Suprapubic skin (tissue), 4 donors: ENCODE measurements at regions not wholly inside any gene's neighbourhood (a gene's known extent, or its start where the extent isn't known, plus 50 kb on each side); places are given as distances from the start of the nearest gene placed in this dataset.
"Not testable (repeated sequence)": the region's sequence is repeated elsewhere in the genome, so short reads cannot be mapped to it uniquely, and the experiment has no call there.

Experiments used
- DNase-seq, 2 donors: peaks; one replicate each; pipeline ENCODE4 v3.0.0-alpha.2; 2019; ENCODE audit warnings: low spot score in 2 of 2
- H3K27ac ChIP-seq: fragments of 200-600 bp; sonication (generic); one replicate; pipeline ENCODE4 v1.5.1; 2019
- H3K27me3 ChIP-seq: fragments of 200-600 bp; sonication (generic); one replicate; pipeline ENCODE4 v1.5.1; 2019
- H3K36me3 ChIP-seq: fragments of 200-600 bp; sonication (generic); one replicate; pipeline ENCODE4 v1.5.1; 2019
- H3K4me1 ChIP-seq: fragments of 200-600 bp; sonication (generic); one replicate; pipeline ENCODE4 v1.5.1; 2019
- H3K4me3 ChIP-seq: fragments of 200-600 bp; sonication (generic); one replicate; pipeline ENCODE4 v1.5.1; 2019; ENCODE audit warnings: mild to moderate bottlenecking
- H3K9me3 ChIP-seq: fragments of 200-600 bp; sonication (generic); one replicate; pipeline ENCODE4 v1.5.1; 2019
- EP300 ChIP-seq: sonication (generic); formaldehyde crosslinking; IDR thresholded peaks from one replicate; pipeline ENCODE4 v1.6.1; 2017; ENCODE audit warnings: antibody characterized with exemption
- POLR2A ChIP-seq, 2 donors: fragments of 450-650 bp; IDR thresholded peaks; one replicate each; pipeline ENCODE4 v1.6.1; 2017; ENCODE audit warnings: antibody characterized with exemption in 2 of 2, mild to moderate bottlenecking in 2 of 2, moderate library complexity in 2 of 2
- POLR2AphosphoS5 ChIP-seq, 3 donors: sonication (generic); formaldehyde crosslinking; IDR thresholded peaks; one replicate each; pipeline ENCODE4 v1.6.1; 2017; ENCODE audit warnings: antibody characterized with exemption in 3 of 3
- WGBS: methylation state at CpG from one replicate; pipeline ENCODE4 v1.1.5; 2018; 5-methylcytosine and 5-hydroxymethylcytosine counted together
- TF ChIP-seq, protein P1 (sequence below), 2 donors: fragments of 200-600 bp in 1 of 2; fragments of 450-650 bp in 1 of 2; sonication (generic) in 1 of 2; IDR thresholded peaks; one replicate each; pipeline ENCODE4 v1.5.1; 2016 to 2019; ENCODE audit warnings: antibody characterized with exemption in 2 of 2, mild to moderate bottlenecking in 1 of 2, moderate library complexity in 1 of 2

DNA sequence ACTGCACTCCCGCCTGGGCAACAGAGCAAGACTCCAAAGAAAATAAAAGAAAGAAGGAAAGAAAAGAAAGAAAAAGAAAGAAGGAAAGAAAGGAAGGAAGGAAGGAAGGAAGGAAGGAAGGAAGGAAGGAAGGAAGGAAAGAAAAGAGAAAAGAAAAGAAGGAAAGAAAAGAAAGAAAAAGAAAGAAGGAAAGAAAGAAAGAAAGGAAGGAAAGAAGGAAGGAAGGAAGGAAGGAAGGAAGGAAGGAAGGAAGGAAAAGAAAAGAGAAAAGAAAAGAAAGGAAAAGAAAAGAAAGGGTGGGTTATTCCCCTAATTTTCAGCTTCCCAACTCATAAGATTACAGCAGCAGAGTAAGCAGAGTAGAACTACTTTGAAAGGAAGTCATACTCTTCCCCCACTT, 64.4 kb downstream of the TMEM200C start:
- not testable (repeated sequence) for H3K4me1 ChIP-seq, H3K27me3 ChIP-seq, H3K36me3 ChIP-seq, H3K9me3 ChIP-seq, H3K4me3 ChIP-seq, DNase-seq, H3K27ac ChIP-seq
- 100% methylated on average over 1 of the region's 1 CpG for WGBS

DNA sequence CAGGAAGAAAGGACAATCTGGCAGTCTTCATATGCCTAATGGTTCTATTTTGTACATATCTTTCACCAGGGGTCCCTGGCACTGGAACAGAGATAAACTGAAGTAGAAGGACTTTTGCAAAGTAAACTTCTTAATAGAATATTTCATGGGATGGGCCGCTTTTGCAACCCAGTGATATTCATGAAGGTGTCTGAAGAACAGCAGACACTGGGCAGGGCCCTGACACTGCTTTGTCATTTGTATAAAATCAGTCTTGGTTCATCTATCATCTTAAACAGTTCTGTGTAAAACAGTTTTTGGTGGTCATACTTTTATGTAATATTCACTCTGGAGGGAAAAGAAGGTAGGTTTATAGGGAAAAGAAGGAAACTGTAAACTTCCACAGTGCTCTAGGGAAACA, 66.4 kb downstream of the TMEM200C start:
- H3K36me3 ChIP-seq: no peaks in the 10 kb centered on the region
- DNase-seq: no peak
- H3K4me3 ChIP-seq: no peak overlapping the region
- no peaks in the 10 kb centered on the region for H3K9me3 ChIP-seq
- H3K27ac ChIP-seq: no peak overlapping the region
- TF ChIP-seq EP300: no peak
- TF ChIP-seq, protein P1, sequence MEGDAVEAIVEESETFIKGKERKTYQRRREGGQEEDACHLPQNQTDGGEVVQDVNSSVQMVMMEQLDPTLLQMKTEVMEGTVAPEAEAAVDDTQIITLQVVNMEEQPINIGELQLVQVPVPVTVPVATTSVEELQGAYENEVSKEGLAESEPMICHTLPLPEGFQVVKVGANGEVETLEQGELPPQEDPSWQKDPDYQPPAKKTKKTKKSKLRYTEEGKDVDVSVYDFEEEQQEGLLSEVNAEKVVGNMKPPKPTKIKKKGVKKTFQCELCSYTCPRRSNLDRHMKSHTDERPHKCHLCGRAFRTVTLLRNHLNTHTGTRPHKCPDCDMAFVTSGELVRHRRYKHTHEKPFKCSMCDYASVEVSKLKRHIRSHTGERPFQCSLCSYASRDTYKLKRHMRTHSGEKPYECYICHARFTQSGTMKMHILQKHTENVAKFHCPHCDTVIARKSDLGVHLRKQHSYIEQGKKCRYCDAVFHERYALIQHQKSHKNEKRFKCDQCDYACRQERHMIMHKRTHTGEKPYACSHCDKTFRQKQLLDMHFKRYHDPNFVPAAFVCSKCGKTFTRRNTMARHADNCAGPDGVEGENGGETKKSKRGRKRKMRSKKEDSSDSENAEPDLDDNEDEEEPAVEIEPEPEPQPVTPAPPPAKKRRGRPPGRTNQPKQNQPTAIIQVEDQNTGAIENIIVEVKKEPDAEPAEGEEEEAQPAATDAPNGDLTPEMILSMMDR (IDR thresholded peaks at IDR 0.05): no peak
- TF ChIP-seq POLR2A (IDR thresholded peaks at IDR 0.05): no peak
- no peaks in the 10 kb centered on the region for H3K4me1 ChIP-seq
- H3K27me3 ChIP-seq: peaks cover 3% of the 10 kb centered on the region
- WGBS: 96% methylated on average over 1 of the region's 1 CpG

DNA sequence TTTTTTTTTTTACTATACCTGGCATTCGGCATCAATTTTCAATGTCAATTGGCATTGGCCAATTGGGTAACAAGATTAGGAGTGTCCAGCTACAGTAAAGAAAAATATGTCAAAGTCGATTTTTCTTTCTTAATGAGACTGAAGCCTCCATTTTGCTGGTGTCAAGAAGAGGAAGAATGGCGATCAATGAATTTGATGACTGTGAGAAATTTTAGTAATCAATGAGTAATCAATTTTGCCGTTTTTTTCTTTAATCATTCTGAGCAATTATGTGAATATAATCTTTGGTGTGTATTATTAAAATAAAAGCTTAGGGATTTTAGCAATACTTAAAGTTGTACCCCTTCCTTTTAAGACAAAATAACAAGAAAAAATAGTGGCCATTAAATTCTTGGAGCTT, 69.7 kb downstream of the TMEM200C start:
- Histone ChIP-seq H3K9me3 (no peaks in the 10 kb centered on the region), H3K36me3 (no peaks in the 10 kb centered on the region), H3K4me1 (no peaks in the 10 kb centered on the region), H3K27ac (no peak overlapping the region), H3K27me3 (peaks cover 3% of the 10 kb centered on the region), H3K4me3 (no peak overlapping the region)
- 86% methylated on average over 4 of the region's 4 CpGs for WGBS
- no peak for TF ChIP-seq POLR2AphosphoS5 (IDR thresholded peaks at IDR 0.05)
- TF ChIP-seq, protein P1 (IDR thresholded peaks at IDR 0.05): no peak
- no peak for DNase-seq

DNA sequence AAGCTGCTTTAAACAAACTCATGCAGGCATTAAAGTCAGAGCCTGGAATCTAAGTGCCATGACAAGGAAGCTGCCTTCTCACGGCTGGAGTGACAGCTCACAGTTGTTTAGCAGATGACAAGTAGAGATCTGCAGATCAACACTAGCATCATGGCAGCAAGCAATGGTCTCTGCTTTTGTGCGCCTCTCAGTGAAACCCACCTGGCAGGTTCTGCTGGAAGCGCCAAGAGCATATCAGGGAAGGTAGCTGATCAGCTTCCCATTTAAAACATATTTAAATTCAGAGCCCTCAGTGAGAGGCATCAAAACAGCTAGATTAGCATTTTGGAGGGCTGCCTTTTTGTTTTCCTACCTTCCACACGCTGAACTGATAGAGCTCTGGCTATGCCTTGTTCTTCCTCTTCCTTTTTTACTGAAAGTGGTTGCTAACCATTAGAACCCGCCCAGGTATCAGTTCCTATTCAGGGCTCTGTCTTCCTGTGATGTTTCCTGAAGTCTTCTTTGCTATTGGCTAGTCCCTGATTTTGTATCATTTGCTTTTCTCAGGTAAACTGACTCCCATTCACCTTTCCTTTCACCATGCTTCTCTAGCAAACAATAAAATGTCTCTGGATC, 70.8 kb downstream of the TMEM200C start:
- Histone ChIP-seq H3K27me3 (peaks cover 3% of the 10 kb centered on the region), H3K27ac (no peak overlapping the region), H3K9me3 (no peaks in the 10 kb centered on the region), H3K36me3 (no peaks in the 10 kb centered on the region), H3K4me3 (no peak overlapping the region), H3K4me1 (no peaks in the 10 kb centered on the region)
- 39% methylated on average over 5 of the region's 5 CpGs for WGBS
- no peak for DNase-seq
- no peak for TF ChIP-seq POLR2AphosphoS5 (IDR thresholded peaks at IDR 0.05)
- TF ChIP-seq, protein P1 (IDR thresholded peaks at IDR 0.05): no peak
- TF ChIP-seq EP300: no peak
- TF ChIP-seq POLR2A (IDR thresholded peaks at IDR 0.05): no peak

DNA sequence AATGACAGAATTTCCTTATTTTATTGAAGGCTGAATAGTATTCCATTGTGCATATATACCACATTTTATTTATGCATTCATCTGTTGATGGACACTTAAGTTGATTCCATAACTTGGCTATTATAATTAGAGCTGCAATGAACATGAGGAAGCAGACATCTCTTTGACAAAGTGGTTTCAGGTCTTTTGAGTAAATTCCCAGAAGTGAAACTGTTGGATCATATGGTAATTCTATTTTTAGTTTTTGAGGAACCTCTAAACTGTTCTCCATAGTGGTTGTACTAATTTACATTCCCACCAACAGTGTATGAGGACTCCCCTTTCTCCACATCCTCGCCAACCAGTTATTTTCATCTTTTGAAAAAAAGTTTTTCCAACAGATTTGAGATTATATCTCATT, 77.5 kb downstream of the TMEM200C start:
- TF ChIP-seq, protein P1 (IDR thresholded peaks at IDR 0.05): no peak
- no peak for TF ChIP-seq POLR2AphosphoS5 (IDR thresholded peaks at IDR 0.05)
- TF ChIP-seq EP300: no peak
- TF ChIP-seq POLR2A (IDR thresholded peaks at IDR 0.05): no peak
- Histone ChIP-seq H3K36me3 (no peaks in the 10 kb centered on the region), H3K9me3 (no peaks in the 10 kb centered on the region), H3K4me1 (no peaks in the 10 kb centered on the region), H3K4me3 (no peak overlapping the region), H3K27me3 (no peaks in the 10 kb centered on the region), H3K27ac (no peak overlapping the region)
- 79% methylated on average over 1 of the region's 1 CpG for WGBS
- DNase-seq: no peak

DNA sequence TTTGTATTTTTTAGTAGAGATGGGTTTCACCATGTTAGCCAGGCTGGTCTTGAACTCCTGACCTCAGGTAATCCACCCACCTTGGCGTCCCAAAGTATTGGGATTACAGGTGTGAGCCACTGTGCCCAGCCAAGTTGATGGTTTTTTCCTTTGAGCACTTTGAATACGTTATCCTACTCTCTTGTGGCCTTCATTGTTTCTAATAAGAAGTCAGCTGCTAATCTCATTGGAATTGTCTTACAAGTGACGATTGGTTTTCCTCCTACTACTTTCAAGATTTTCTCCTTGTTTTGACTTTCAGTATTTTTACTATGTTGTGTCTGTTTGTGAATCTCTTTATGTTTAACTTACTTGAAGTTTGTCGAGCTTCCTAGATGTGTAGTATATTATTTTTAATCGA, 88.5 kb downstream of the TMEM200C start:
- H3K4me3 ChIP-seq: no peak overlapping the region
- H3K27ac ChIP-seq: no peak overlapping the region
- H3K4me1 ChIP-seq: no peaks in the 10 kb centered on the region
- TF ChIP-seq, protein P1 (IDR thresholded peaks at IDR 0.05): no peak
- TF ChIP-seq EP300: no peak
- no peak for TF ChIP-seq POLR2AphosphoS5 (IDR thresholded peaks at IDR 0.05)
- no peak for TF ChIP-seq POLR2A (IDR thresholded peaks at IDR 0.05)
- peaks cover 6% of the 10 kb centered on the region for H3K27me3 ChIP-seq
- WGBS: 93% methylated on average over 5 of the region's 5 CpGs
- DNase-seq: no peak
- no peaks in the 10 kb centered on the region for H3K9me3 ChIP-seq
- H3K36me3 ChIP-seq: no peaks in the 10 kb centered on the region
